ENCODE measurements at regions not wholly inside any gene's neighbourhood (a gene's known extent, or its start where the extent isn't known, plus 50 kb on each side); places are given as distances from the start of the nearest gene placed in this dataset.
"Not testable (repeated sequence)": the region's sequence is repeated elsewhere in the genome, so short reads cannot be mapped to it uniquely, and the experiment has no call there.

DNA sequence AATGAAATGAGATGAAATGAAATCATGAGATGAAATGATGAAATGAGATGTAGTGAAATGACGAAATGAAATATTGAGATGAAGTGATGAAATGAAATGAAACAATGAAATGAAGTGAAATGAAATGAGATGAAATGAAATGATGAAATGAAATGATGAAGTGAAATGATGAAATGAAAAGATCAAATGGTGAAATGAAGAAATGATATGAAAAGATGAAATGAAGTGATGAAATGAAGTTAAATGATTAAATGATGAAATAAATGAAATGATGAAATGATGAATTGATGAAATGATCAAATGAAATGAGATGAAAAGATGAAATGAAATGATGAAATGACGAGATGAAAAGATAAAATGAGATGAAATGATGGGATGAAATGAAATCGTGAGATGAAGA, 132.3 kb upstream of the TP53TG3D start:
- dilution Hi-C loops (cut with HindIII; ENCODE audit: low sequenced_read_pairs, unreplicated experiment); H3K9ac ChIP-seq (ENCODE audit: low read depth, low read length); H4K91ac ChIP-seq (ENCODE audit: insufficient read depth, low read depth, low read length); H2BK20ac ChIP-seq (ENCODE audit: low read depth, low read length); H4K20me1 ChIP-seq (ENCODE audit: insufficient read depth, low read length); H2AK9ac ChIP-seq (replicated peaks; ENCODE audit: low read depth, low read length, poor library complexity); H3K4me2 ChIP-seq (ENCODE audit: low read depth, low read length); CTCF ChIA-PET; H4K5ac ChIP-seq (ENCODE audit: low read depth, low read length); H3K23ac ChIP-seq (ENCODE audit: low read depth, low read length); H3K27ac ChIP-seq (ENCODE audit: insufficient read depth, low read length); H3K9me1 ChIP-seq (ENCODE audit: insufficient read depth, low read length); BruUV-seq (replicated peaks); H2BK5ac ChIP-seq (ENCODE audit: low read depth, low read length, poor library complexity, severe bottlenecking); H3K18ac ChIP-seq (ENCODE audit: low read depth, low read length); H2AFZ ChIP-seq (replicated peaks; ENCODE audit: low read length, poor library complexity); POLR2A ChIA-PET (ENCODE audit: unreplicated experiment); ATAC-seq (ENCODE audit: low read depth); H3K4me3 ChIP-seq (ENCODE audit: insufficient read depth, low read depth, low read length); H2AK5ac ChIP-seq (ENCODE audit: low read depth, low read length); H2BK120ac ChIP-seq (ENCODE audit: low read depth, low read length); H3K14ac ChIP-seq (replicated peaks; ENCODE audit: low read depth, low read length); H3K9me3 ChIP-seq (ENCODE audit: control insufficient read depth, insufficient read depth, low read length); H3K27me3 ChIP-seq (ENCODE audit: control insufficient read depth, insufficient read depth, low read length); H3K36me3 ChIP-seq (ENCODE audit: control insufficient read depth, insufficient read depth, low read length); H2BK15ac ChIP-seq (ENCODE audit: low read depth, low read length); H4K8ac ChIP-seq (ENCODE audit: low read depth in 2 of 2, low read length in 2 of 2); H3K4ac ChIP-seq (ENCODE audit: low read depth, low read length); intact Hi-C loops (cut with micrococcal nuclease); H3K4me1 ChIP-seq (ENCODE audit: control insufficient read depth, insufficient read depth, low read length); H3K56ac ChIP-seq (ENCODE audit: extremely low read depth, insufficient read depth, low read length); DNase-seq; H3K79me1 ChIP-seq (ENCODE audit: low read depth in 1 of 2, low read length in 2 of 2); in situ Hi-C loops (cut with MboI; ENCODE audit: low sequenced_read_pairs): not testable (repeated sequence)
- 50 to 100% methylated on average over 1 to 3 of the region's 3 CpGs for WGBS, 2 experiments (ENCODE audit: extremely low coverage in 2 of 2, insufficient read length in 1 of 2)

DNA sequence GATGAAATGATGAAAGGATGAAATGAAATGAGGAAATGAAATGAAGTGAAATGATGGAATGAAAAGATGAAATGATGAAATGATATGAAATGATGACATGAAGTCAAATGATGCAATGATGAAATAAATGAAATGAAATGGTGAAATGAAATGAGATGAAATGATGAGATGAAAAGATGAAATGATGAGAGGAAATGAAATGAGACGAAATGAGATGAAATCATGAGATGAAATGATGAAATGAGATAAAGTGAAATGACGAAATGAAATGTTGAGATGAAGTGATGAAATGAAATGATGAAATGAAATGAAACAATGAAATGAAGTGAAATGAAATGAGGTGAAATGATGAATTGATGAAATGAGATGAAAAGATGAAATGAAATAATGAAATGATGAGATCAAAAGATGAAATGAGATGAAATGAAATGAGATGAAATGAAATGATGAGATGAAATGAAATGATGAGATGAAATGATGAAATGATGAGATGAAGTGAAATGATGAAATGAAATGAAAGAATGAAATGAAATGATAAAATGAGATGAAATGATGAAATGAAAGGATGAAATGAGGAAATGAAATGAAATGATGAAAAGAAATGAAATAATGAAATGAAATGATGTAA, 131.7 kb upstream of the TP53TG3D start:
- H3K23ac ChIP-seq (ENCODE audit: low read depth, low read length); H3K27ac ChIP-seq (ENCODE audit: insufficient read depth, low read length); H3K9me3 ChIP-seq (ENCODE audit: control insufficient read depth, insufficient read depth, low read length); H4K91ac ChIP-seq (ENCODE audit: insufficient read depth, low read depth, low read length); H2BK5ac ChIP-seq (ENCODE audit: low read depth, low read length, poor library complexity, severe bottlenecking); H2BK20ac ChIP-seq (ENCODE audit: low read depth, low read length); H2AK9ac ChIP-seq (replicated peaks; ENCODE audit: low read depth, low read length, poor library complexity); ATAC-seq (ENCODE audit: low read depth); intact Hi-C loops (cut with micrococcal nuclease); dilution Hi-C loops (cut with HindIII; ENCODE audit: low sequenced_read_pairs, unreplicated experiment); BruUV-seq (replicated peaks); CTCF ChIA-PET; H2AK5ac ChIP-seq (ENCODE audit: low read depth, low read length); H3K9ac ChIP-seq (ENCODE audit: low read depth, low read length); H4K5ac ChIP-seq (ENCODE audit: low read depth, low read length); H4K8ac ChIP-seq (ENCODE audit: low read depth in 2 of 2, low read length in 2 of 2); H3K4me1 ChIP-seq (ENCODE audit: control insufficient read depth, insufficient read depth, low read length); H2BK120ac ChIP-seq (ENCODE audit: low read depth, low read length); DNase-seq; H3K14ac ChIP-seq (replicated peaks; ENCODE audit: low read depth, low read length); H3K27me3 ChIP-seq (ENCODE audit: control insufficient read depth, insufficient read depth, low read length); H3K36me3 ChIP-seq (ENCODE audit: control insufficient read depth, insufficient read depth, low read length); H3K18ac ChIP-seq (ENCODE audit: low read depth, low read length); H3K4ac ChIP-seq (ENCODE audit: low read depth, low read length); H3K79me1 ChIP-seq (ENCODE audit: low read depth in 1 of 2, low read length in 2 of 2); H3K9me1 ChIP-seq (ENCODE audit: insufficient read depth, low read length); H3K4me3 ChIP-seq (ENCODE audit: insufficient read depth, low read depth, low read length); POLR2A ChIA-PET (ENCODE audit: unreplicated experiment); H4K20me1 ChIP-seq (ENCODE audit: insufficient read depth, low read length); H3K4me2 ChIP-seq (ENCODE audit: low read depth, low read length); H2BK15ac ChIP-seq (ENCODE audit: low read depth, low read length); H2AFZ ChIP-seq (replicated peaks; ENCODE audit: low read length, poor library complexity); in situ Hi-C loops (cut with MboI; ENCODE audit: low sequenced_read_pairs); H3K56ac ChIP-seq (ENCODE audit: extremely low read depth, insufficient read depth, low read length): not testable (repeated sequence)
- WGBS, 2 experiments (ENCODE audit: extremely low coverage in 2 of 2, insufficient read length in 1 of 2), result 100% methylated on average over 1 of the region's 2 CpGs; no CpG with 5 or more reads in 1 of the 2 experiments
